ENCODE measurements at regions not wholly inside any gene's neighbourhood (a gene's known extent, or its start where the extent isn't known, plus 50 kb on each side); places are given as distances from the start of the nearest gene placed in this dataset.

DNA sequence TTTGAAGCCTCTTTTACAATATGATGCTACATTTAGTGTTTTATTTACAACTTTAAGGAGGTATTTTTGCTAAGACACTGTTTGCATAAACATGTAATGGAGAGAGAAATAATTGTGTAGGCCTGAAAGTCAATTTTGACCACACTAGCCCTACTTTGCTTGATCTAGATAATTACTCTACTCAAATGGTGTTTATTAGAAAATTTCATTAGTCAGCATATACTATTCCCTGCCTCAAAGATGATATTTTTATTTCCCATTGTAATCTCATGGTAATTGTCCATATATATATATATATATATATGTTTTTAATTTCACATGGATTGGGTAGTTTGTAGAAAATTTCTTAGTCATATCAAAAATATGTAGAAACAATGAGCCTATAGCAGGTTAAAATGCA is 632.2 kb downstream of the SATB2 start:
- no peak for DNase-seq (ENCODE audit: low read depth in 3 of 3, low spot score in 2 of 3)

DNA sequence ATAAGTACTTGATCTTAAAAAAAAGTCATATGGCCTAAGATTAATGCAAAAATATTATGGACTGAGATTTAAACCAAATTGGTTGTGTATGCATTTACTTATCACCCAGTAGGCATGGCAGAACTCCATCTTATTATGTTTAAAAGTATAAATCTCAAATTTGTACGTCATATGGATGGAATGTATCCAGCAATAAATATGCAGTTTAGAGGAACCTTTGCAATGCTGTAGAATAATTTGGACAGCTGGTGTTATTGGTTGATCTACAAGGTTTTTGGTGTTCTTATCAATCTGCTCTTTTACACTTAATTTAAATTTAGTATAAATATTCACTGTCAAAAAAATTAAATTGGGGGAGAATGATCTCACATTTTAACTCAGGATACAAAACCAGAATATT is 640.2 kb downstream of the SATB2 start:
- no peak for DNase-seq (ENCODE audit: low read depth in 3 of 3, low spot score in 2 of 3)

DNA sequence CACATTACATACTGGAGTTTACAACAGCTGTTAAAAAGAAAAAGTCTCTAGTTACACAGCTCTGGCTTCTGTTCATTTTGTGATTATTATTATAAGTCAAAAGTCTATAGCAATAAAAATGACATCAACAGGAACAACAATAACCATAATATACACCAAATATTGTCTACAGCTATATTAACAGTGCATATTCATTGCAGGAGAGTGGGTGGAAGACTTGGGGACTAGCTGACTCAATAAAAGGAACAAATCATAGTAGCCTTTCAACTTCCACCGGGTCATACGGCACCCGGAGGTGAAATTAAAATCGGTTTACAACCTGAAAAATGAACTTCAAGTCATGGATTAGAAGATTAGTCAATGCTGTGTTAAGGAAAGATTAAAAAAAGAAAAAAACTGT is 642.1 kb downstream of the SATB2 start:
- no peak for DNase-seq (ENCODE audit: low read depth in 3 of 3, low spot score in 2 of 3)

DNA sequence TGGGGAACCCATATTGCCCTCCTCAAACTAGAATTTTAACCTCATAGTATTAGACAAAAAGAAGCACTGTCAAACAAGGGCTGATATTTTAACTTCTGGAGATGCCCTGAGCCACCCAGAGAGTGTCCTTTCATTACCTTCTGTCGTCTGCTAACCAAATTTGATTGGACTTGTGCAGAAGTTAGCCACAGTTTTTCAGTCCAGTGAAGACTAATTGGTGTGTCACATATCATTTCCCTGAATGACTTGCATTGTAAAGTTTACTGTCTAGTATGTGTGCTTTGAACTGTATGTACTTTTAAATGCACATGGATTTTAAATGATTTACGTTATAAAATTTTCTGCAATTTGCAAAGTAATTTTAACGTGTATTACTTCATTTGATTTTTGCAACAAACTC is 646.5 kb downstream of the SATB2 start:
- no peak for DNase-seq (ENCODE audit: low read depth in 3 of 3, low spot score in 2 of 3)

DNA sequence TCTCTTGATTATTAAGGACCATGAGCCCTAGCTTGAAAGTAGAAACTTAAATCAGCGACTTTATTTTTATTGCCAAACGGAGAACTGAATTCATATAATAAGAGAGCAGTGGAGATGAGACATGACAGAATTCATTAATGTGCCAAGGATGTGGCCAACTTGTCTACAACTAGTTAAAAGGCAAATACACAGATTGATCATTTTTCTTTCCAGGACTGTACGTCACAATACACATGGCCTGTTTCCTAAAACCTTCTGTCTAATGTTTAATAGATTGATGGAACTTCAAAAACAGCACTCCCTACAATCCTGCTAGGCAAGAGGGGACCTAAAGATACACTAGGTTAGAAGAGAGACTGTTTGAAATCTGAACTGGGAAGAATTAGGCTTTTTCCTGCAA is 647.8 kb downstream of the SATB2 start:
- DNase-seq (ENCODE audit: low read depth in 3 of 3, low spot score in 2 of 3): no peak

DNA sequence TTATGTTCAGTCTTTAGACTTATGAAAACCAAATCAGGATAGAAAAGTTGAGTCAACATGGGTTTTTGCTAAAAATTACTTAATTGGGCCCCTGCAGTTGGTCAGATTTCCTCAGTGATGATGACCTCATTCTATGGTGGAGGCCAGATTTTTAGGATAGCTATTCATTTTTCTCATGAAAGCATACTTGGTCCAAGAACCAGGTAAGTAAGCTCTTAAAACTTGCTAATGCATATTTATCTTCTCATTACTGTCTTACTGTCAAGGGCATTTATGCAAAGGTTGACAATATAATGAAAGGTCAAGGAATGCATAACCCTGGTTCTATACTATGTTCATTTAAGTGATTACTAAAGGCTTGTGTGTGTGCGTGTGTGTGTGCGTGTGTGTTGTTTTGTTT is 650.6 kb downstream of the SATB2 start:
- no peak for DNase-seq (ENCODE audit: low read depth in 3 of 3, low spot score in 2 of 3)

DNA sequence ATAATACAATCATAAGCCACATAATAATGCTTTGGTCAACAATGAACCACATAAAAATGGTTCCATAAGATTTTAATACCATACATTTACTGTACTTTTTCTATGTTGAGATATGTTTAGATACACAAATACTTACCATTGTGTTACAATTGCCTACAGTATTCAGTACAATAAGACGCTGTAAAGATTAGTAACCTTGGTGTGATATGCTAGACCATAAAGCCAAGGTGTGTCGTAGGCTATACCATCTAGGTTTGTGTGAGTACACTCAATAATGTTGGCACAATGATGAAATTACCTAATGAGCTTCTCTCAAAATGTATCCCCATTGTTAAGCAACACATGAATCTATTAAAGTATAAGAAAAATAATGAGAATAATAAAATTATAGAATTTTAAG is 662.3 kb downstream of the SATB2 start:
- no peak for DNase-seq (ENCODE audit: low read depth in 3 of 3, low spot score in 2 of 3)

DNA sequence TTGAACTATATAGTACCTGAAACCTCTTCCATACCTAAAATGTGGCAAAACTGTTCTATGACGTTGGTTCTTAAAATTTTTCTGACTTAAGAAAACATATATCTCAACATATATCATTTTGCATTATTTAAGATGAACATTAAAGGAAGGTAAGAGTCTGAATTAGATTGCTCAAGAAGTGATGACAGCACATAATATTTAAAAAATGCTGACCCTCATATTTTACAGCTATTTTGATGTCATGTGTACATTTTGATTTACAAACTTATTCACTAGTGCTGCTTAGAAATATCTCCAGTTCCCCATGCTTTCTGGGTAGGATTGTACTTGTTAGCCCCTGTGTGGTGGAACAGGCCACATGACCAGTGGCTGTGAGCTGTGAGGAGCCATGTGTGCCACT is 666.1 kb downstream of the SATB2 start:
- no peak for DNase-seq (ENCODE audit: low read depth in 3 of 3, low spot score in 2 of 3)

DNA sequence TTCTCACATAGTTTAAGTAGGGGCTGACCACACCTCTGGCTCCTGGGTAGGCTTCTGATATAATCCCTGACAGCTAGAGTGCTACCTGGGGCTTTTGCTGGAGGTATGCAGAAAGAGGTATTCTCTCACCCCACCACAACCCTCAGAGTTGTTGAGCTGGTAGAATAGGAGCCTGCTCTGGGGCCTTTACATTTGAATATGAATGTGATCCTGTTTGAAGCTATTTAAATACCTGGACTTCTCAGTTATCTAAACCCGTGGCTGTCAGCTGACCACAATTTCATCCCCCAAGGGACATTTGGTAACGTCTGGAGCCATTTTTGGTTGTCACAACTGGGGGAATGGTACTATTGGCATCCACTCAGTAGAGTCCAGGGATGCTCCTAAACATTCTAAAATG is 669.1 kb downstream of the SATB2 start:
- DNase-seq (ENCODE audit: low read depth in 3 of 3, low spot score in 2 of 3): no peak

DNA sequence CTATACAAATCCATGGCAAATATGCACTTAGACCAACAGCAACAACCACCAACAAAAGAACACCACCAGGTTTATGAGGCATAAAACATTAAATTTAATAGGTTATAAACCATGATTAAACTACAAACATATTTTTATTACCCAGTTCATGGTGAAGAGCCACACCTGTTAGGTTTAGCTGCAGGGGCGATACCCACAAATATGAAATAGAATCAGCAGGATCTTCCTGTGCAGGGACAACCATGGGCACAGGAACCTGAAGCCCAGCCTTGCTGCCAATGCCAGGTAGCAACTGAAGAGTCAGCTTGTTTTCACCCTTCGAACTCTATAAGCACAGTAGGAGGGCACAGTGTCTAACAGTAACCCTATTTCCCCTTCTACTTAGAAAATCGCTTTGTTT is 675.0 kb downstream of the SATB2 start:
- no peak for DNase-seq (ENCODE audit: low read depth in 3 of 3, low spot score in 2 of 3)

DNA sequence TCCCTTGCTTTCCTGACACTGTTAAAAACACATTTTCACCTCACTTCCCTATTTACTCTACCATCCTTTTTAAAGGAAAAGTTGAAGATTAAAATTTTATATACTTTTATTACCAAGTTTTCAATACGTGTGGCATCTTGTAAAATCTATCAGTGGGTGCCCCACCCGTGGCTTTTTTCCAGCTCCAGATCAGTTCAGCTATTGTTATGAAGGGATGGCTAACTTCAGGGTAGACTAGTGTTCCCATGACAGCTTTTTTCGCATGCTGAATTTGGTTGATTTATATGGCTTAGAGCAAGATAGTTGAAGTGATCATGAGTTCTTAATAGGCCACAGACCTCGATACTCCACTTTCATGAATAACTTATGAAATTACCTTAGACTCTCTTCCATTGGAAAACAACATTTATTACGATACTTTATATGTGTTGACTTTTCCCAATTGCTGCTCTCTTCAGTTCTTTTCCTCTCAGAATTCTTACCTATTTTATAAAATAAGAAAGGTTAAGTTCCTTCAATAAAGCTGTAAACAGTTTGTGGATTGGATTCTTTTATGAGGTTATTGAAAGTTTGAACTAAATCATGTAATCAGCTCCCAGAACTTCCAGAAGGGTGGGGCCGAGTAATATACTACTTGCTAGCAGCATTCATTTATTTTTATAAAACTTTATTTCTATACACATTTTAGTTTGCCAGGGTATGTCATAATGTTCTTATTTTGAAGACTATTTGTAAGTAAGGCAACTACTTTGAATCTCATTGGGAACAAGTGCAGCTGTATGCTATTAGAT is 680.9 kb downstream of the SATB2 start:
- DNase-seq (ENCODE audit: low read depth in 3 of 3, low spot score in 2 of 3): no peak

DNA sequence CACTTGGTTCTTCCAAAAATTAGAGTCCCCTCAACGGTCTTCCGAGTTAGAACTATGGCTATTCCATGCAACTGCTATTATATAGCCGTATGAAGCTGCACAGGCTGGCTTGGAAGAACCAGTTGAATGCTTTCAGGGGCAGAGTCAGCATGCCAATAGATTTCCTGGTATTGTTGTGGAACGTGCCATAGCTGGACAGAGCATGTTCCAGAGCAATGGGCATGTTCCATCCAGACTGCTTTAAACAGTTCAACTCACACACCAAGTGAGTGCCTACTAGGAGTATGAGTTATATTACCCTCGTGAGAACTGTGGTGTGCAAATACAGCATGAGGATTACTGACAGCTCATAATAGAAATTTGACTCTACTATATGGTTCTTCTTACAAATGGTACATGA is 682.0 kb downstream of the SATB2 start:
- DNase-seq (ENCODE audit: low read depth in 3 of 3, low spot score in 2 of 3): no peak

DNA sequence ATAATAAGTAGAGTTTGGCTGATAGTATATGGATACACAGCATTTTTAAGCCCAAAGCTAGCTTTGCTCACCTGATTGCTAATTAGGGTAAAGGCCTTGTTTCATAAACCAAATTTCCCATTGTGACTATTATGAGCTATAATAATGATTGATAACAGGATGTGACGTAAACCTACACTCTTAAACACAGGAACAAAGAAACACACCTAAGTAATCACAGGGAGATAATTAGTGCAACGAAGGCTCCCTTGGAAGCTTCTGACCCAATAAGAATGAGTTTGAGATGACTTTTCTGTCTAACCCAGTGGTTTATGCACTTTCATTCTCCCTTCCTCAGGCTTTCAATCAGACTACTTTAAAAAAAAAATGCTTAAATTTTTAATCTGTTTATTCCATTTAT is 683.2 kb downstream of the SATB2 start:
- no peak for DNase-seq (ENCODE audit: low read depth in 3 of 3, low spot score in 2 of 3)

DNA sequence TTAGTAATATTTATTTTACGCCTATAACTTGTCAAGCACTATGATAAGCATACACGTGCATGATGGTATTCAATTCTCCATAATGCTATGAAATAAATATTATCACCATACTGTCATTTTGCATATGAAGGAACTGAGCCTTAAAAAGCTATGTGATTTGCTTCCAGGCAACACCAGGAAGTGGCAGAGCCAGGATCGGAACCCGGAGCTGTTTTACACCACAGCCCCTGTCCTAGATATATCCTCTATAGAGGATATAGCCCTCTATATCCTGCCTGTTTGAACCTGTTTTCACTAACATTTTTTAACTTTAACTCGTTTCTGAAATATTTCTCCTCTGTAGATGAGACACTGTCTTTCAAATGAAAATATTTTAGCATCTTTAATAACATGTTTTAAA is 690.0 kb downstream of the SATB2 start:
- DNase-seq (ENCODE audit: low read depth in 3 of 3, low spot score in 2 of 3): no peak

DNA sequence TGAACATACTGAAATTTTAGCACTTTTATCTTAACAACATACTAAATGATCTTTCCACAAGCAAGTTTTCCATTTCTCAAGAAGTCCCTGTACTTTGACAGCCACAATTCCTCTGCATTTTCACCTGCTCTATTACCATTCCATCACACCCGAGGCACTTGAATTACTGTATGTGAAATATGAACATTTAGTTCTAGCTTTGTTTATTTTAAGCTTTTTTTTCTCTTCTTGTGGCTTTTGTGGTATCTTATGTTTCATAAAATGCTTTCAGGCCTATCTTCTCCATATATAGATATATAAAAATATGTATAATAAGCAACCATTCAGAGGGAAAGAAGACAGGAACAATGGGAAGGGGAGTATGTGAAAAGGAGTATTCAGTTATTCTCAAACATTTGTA is 693.9 kb downstream of the SATB2 start:
- DNase-seq (ENCODE audit: low read depth in 3 of 3, low spot score in 2 of 3): no peak

DNA sequence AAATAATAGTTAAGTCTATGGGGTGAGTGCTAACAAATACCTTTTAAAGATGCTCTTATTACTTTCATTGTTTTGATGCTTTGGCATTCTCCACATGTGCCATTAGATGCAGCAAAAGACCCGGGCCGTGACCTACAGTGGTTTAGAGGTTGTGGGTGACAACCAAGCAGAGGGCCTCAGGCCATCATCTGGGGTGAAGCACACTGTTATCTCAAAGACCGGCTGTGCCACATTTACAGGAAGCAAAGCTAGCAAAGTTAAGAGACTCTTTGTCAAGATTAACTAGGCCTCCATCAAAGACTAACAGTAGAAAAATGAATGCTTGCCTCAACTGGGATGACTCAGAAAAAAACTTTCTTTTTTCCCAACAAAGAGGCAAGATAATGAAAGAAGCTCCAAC is 695.3 kb downstream of the SATB2 start:
- DNase-seq (ENCODE audit: low read depth in 3 of 3, low spot score in 2 of 3): no peak

DNA sequence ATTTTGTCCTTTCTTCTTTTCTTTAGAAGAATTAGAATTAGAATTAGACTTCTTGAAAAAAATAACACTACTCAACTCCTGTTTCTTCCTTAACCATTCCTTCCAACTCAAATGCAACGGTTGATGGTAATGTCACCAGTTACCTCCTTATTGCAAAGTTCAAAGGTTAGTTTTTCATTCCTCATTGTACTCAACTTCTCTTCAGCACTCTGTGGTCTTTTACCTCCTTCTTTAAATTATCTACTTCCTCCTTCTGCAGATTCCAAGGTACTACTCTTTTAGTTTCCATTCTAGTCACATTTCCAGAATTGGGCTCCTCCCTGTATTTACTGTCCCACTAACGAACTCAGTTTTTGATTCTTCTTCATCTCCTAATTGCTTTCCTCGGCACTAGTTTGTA is 700.7 kb downstream of the SATB2 start:
- DNase-seq (ENCODE audit: low read depth in 3 of 3, low spot score in 2 of 3): no peak

DNA sequence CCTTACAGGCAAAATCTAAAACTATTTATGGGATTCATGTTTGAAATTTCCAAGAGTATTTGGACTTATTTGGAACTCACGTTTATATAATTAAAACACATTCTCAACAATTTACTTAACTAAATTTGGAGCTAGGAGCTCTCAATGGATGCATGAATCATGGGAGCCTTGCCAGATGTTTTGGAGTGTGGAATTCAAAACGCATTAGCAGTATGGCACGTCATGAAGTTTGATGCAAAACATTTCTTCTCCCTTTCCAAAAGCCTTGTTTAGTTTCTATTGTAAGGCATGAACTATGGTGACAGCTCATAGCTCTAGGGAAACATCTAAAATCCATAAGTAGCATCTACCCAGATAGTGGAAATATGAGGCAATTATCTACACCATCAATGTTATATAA is 701.6 kb downstream of the SATB2 start:
- no peak for DNase-seq (ENCODE audit: low read depth in 3 of 3, low spot score in 2 of 3)

DNA sequence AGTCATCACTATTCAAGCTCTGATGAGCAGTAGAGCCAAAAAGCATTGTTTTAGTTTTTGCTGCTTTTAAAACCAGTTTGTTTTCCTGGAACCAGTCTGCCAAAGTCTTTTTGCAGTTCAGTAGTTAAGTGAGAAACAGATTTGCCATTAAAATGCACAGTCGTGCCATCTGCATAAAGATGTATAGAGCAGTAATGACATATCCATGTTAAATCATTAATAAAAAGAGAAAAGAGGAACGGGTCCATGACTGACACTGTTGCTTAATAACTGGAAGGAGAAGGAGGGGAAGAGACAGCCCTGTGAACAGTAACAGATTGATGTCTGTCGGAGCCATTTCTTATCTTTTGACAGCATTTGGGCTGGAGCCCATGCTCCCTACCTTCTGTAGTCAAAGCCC is 704.6 kb downstream of the SATB2 start:
- no peak for DNase-seq (ENCODE audit: low read depth in 3 of 3, low spot score in 2 of 3)

DNA sequence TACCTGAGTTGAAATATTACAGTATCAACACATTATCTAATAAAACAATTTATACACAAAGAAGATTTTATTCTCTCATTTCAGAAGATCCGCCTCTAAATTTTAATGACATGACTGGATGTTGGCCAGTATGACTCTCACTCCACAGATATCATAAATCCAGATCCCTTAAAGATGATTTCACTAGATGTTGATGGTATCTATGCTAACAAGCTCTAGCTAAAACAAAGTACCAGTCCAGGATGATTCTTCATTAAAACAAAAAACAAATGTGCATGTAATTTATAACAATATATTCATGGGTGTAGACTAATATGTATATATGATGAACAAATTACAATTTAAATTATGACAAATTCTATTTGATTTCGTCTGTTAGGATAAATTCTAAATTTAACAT is 708.4 kb downstream of the SATB2 start:
- DNase-seq (ENCODE audit: low read depth in 3 of 3, low spot score in 2 of 3): no peak

DNA sequence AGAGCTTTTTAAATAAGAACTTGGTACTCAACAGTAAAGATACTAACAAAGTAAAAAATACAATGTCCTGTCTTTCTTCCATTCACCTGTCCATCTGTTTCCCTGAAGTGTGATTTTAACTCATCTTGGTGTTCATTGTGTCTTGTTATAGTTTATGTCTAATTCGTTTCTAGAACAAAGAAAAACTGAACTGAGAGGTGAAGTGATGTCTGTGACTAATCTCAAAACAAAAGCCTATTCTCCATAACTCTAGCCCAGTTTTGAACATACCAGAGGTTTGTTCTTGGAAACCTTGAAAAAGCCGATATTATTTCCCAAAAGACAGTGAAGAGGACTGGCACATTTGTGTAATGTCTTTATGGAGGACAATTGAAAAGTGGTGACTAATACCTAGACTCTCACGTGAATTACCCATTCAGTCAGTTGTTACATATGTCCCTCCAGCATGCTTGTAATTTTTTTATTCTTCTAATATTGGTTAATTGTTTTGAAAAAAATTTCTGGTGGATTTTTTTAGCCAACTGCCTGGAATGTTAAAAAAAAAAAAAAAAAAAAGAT is 725.8 kb downstream of the SATB2 start:
- no peak for DNase-seq (ENCODE audit: low read depth in 3 of 3, low spot score in 2 of 3)

DNA sequence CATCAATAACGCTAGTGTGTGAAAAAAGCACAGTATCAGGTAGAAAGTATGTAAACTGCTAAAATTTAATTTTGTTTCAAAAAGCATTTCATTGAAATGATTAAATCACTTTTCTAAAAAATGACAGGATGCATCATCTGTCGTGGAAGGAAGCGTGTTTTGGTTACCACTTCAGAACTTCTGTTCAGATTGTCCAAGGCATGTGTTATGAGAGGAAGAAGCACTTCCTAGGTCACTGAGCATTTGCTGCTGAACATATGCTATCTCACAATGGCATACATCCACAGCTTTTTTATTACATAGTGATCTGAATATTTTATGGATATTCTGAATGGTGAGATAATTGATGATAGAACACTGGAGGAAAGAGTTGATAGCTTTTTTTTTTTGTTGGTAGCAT is 737.5 kb downstream of the SATB2 start:
- DNase-seq (ENCODE audit: low read depth in 3 of 3, low spot score in 2 of 3): no peak

DNA sequence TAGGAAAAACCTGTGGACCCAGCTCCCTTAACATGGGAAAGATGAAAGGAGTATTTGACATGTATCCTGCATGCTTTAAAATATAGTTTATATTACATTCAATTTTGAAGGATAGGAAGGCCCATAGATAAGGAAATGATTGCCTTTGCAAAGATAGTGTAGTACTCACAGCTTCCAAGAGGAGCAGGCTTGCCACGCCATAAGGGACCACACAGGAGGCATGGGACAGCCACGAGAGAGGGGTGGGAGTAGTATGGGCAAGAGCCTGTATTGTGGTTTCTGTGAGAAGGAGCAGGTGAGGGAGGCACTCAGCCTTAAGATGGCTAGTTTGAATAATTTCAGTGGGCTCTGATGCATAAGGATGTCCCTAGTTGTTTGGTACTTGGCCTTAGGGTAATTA is 740.3 kb downstream of the SATB2 start:
- no peak for DNase-seq (ENCODE audit: low read depth in 3 of 3, low spot score in 2 of 3)

Data from right renal cortex interstitium (tissue), 3 donors.